ENCODE measurements at regions not wholly inside any gene's neighbourhood (a gene's known extent, or its start where the extent isn't known, plus 50 kb on each side); places are given as distances from the start of the nearest gene placed in this dataset.

DNA sequence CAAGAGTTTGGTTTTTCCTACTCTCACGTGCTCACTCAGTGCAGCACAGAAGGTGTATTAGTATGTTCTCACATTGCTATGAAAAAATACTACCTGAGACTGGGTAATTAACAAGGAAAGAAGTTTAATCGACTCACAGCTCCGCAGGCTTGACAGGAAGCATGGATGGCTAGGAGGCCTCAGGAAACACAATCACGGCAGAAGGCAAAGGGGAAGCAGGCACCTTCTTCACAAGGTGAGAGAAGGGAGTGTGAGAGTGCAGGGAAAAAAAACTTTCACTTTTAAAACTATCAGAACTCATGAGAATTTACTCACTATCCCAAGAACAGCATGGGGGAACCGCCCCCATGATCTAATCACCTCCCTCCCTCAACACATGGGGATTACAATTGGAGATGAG is 185.8 kb upstream of the TMPO start:
- no peak for DNase-seq (ENCODE audit: low read depth in 2 of 3, low spot score in 1 of 3)

- no peak for DNase-seq (ENCODE audit: low read depth in 2 of 3, low spot score in 1 of 3)
Measured at GRCh38 chr12:98332642-98333041, 182.7 kb upstream of the TMPO start.

- no peak for DNase-seq (ENCODE audit: low read depth in 2 of 3, low spot score in 1 of 3)
Measured at GRCh38 chr12:98334768-98335167, 180.6 kb upstream of the TMPO start.

DNA sequence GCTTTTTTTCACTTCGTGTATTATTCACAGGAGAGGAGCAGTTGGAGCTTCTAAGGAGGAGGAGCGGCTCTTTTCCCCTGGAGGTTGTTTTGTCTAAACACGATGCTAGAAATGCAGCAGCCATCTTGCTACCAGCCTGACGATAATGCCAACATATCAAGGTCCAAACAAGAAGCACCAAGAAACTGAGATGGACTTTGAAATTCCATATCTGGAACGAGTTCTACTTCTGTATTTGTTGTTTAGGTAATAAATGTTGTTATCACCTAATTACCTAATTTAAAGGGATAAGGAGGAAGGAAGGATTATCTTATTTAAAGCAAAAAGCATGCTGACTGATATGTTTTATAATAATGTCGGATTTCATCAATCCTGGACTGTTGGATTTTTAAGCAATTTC is 174.4 kb upstream of the TMPO start:
- DNase-seq (ENCODE audit: low read depth in 2 of 3, low spot score in 1 of 3): no peak

DNA sequence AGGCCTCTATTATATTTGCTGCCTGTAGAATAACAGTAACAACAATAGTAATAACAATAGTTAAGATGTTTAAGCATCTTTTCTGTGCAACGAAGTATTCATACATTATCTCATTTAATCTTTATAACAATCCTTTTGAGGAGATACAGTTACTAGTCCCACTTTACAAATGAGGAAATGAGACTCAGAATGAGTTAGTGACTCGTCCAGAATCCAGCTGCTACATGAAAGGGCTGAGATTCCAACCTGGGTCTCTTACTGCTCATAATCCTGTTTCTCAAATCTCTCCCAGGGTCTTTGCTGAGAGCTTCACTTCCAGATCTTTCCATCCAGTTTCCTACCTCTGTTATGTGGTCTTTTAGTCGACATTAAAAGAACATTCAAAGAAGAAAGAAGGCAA is 173.7 kb upstream of the TMPO start:
- no peak for DNase-seq (ENCODE audit: low read depth in 2 of 3, low spot score in 1 of 3)

DNA sequence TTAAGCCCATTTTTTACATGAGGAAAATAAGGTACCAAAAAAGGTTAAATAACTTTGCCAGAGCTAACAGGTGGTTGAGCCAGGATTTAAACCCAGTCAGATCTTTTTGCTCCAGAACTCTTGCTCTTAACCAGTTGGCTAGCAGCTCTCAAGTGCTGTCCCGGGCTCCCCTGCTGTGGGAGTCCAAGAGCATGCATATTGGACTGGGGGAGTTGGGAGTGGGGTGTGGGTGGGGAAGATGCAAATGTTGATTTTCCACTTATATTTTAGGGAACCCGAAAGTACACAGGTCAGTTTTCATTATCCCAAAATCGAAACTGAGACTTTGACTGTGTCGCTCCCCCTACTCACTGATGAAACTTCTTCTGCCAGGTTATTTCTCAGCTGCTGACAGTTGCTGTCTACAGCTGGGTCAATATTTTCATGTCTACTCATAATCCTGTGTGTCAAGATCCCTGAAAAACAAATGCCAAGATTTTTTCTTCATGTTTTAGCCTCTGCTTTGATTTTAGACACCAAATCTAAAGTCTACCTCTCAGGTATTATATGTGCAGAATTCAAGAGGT is 172.3 kb upstream of the TMPO start:
- DNase-seq (ENCODE audit: low read depth in 2 of 3, low spot score in 1 of 3): no peak

GRCh38 chr12:98344046-98344930 is 171.1 kb upstream of the TMPO start:
- no peak for DNase-seq (ENCODE audit: low read depth in 2 of 3, low spot score in 1 of 3)

DNA sequence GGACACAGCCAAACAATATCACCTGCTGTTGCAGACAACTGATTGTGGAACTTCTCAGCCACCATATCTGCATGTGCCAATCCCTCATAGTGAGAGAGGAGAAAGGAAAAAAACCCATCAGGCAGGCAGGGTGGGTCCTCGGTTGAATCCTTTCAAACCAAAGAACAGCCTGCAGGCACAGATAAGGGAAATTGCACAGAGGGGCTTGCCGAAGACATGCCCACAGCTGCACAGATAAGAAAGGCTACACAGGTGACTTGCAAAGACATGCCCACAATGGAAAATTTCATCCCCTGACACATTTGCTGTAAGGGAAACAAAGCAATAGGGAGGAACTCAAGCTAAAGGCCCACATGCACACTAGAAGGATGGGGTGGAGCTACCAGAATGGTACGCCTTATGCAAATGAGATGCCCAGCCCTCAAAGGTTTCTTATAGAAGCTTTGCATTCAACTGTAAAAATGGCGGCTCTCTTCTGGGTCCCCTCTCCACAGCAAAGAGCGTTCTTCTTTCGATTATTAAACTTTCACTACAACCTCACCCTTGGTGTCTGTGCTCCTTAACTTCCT is 170.0 kb upstream of the TMPO start:
- DNase-seq (ENCODE audit: low read depth in 2 of 3, low spot score in 1 of 3): no peak

- no peak for DNase-seq (ENCODE audit: low read depth in 2 of 3, low spot score in 1 of 3)
Measured at GRCh38 chr12:98351089-98351488, 164.3 kb upstream of the TMPO start.

DNA sequence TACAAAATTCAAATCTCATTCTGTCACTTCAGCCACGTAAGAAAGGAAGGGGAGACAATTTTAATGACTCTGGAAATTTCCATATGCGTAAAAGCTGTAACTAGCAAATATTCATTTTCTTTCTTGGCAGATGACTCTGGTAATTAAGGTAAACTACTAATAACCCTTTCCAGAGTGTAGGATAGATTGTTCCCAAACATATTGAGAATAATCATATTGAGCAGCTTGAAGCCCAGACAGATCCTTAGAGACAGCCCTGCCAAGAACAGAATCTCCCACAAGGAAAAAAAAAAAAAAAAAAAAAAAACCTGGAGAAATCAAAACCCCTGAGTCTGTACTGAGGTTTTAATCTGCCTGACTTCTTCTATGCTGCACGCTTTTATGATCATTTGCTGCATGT is 163.6 kb upstream of the TMPO start:
- DNase-seq (ENCODE audit: low read depth in 2 of 3, low spot score in 1 of 3): no peak

DNA sequence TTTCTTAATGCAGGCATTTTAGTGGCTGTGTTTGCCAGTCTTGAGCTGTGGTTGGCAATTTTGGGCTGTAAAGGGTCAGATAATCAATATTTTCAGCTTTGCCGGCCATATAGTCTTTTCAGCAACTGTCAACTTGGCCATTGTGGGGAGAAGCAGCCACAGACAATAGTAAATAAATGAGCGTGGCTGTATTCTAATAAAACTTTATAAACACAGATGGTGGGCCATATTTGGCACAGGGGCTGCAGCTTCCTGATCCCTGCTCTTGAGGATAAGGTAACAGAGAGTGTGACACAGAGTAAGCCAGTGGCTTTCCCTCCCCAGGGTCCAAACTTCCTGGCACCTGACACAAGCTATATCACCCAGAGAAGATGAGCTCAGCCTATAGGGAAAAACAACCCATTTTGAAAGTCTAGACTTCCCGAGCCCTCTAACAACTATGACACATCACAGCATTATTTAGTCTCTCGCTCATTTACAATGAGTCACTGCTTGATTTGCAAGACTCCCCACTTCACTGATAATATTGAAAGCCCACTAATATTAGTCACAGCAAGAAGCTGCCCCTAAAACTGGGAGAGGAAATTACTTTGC is 163.1 kb upstream of the TMPO start:
- no peak for DNase-seq (ENCODE audit: low read depth in 2 of 3, low spot score in 1 of 3)

DNA sequence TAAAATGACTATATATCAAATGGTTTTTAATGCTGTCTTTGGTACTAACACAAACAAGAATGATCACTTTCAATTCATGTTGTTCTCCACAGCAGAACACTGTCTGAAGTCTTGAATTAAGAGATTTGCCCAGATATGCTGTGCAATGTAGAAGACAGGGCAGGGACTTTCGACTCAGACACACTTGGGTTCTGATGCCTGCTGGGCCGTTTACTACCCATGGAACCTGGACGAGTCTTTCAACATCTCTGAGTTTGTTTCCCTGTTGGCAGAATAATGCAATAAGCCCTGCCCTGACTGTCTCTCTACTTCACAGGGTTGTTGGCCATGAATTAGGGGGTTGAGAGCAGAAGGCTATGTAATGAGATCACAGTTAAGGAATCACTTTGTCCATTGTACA is 162.6 kb upstream of the TMPO start:
- DNase-seq (ENCODE audit: low read depth in 2 of 3, low spot score in 1 of 3): no peak

DNA sequence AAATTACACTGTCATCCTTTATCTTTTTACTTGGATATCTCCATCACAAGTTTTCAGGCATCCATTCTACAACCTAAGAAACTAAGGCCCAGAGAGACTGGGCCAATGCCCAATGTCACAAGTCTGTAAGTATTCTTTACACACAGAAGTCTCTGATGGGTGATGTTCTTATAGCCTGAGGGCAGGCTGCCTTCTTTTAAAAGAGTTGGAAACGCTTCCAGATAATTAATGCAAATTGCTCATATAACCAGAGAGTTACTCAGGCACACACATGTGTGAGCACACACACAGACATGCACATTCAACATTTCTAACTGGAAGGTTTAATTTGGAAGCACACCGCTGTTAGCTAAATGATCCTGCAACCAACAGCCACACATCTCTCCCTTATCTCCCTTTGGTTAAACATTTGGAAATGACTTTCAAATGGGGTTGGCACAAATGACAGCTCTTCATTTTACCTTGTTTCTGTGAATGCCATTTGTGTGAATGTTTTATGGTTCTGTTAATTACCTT is 160.8 kb upstream of the TMPO start:
- DNase-seq (ENCODE audit: low read depth in 2 of 3, low spot score in 1 of 3): no peak

GRCh38 chr12:98355322-98355721 is 160.1 kb upstream of the TMPO start:
- DNase-seq (ENCODE audit: low read depth in 2 of 3, low spot score in 1 of 3): no peak

GRCh38 chr12:98355933-98356332 is 159.5 kb upstream of the TMPO start:
- no peak for DNase-seq (ENCODE audit: low read depth in 2 of 3, low spot score in 1 of 3)

GRCh38 chr12:98358144-98358543 is 157.2 kb upstream of the TMPO start:
- no peak for DNase-seq (ENCODE audit: low read depth in 2 of 3, low spot score in 1 of 3)

DNA sequence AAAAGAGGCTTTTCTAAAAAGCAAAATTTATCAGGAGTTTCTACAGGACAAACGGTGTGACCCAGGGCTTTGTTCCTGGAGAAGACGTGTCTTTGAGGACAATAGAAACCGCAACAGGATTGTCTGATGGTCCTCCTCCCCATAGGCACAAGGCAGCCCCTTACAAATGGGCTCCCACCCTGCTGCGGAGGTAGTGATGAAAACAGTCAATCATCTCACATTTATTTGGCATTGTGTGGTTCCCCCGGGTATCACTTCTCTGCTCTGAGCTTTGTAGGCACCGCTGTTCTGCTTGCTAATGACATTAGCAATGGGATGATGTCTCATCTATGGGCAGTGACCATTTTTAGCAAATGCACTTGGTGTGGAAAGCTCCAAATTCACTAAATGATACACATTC is 155.5 kb upstream of the TMPO start:
- no peak for DNase-seq (ENCODE audit: low read depth in 2 of 3, low spot score in 1 of 3)

- no peak for DNase-seq (ENCODE audit: low read depth in 2 of 3, low spot score in 1 of 3)
Measured at GRCh38 chr12:98360401-98360800, 155.0 kb upstream of the TMPO start.

DNA sequence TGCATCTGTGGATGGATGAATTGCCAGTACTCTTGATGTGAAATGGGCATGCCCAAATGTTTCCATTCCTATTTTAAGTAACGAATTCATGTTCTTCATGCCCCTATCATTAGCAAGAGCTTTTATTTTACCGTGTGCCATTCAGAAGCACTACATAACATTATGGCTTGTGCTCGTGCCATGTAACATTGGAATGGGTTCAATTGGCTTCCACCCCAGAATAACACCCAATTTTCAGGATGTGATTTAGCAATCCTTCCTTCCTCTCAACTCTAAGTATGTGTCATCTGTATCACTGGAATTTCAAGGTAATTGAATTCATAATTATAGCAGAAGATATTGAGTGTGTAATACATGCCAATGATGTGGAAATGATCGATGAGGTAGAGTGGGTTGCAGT is 145.8 kb upstream of the TMPO start:
- DNase-seq (ENCODE audit: low read depth in 2 of 3, low spot score in 1 of 3): no peak

DNA sequence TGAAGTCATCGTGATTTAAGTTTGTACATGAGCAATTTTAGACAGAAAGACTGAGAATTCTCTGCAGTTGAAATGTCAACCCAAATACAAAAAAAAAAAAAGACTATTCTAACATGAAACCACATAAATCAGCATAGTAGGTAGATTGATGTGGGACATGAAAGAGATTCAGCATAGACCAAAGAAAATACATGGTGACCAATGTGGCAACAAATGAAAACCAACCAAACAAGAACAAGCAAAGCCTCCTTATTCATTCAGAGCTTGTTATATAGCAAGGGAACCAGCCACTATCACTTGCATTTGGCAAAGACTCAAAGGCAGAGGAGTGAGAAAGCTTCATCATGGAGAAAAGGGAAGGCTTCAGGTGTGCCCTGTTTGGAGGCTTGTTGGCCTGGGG is 144.4 kb upstream of the TMPO start:
- no peak for DNase-seq (ENCODE audit: low read depth in 2 of 3, low spot score in 1 of 3)

- no peak for DNase-seq (ENCODE audit: low read depth in 2 of 3, low spot score in 1 of 3)
Measured at GRCh38 chr12:98371419-98371818, 144.0 kb upstream of the TMPO start.

All from stimulated activated CD4-positive, alpha-beta T cell treated with anti-CD3 and anti-CD28 coated beads, Interleukin-12 subunit alpha, Interleukin-12 subunit beta, amount 100 ng/mL, for 48 hours (primary cell).